ENCODE measurements at regions not wholly inside any gene's neighbourhood (a gene's known extent, or its start where the extent isn't known, plus 50 kb on each side); places are given as distances from the start of the nearest gene placed in this dataset.
"Not testable (repeated sequence)": the region's sequence is repeated elsewhere in the genome, so short reads cannot be mapped to it uniquely, and the experiment has no call there.

- no peak overlapping the region for H3K4me3 ChIP-seq (ENCODE audit: low read depth, low read length)
- no peak for DNase-seq
- H3K27me3 ChIP-seq = no peaks in the 10 kb centered on the region
- H3K9me3 ChIP-seq = no peaks in the 10 kb centered on the region; the same call in 1 of the 2 replicates
- no peaks in the 10 kb centered on the region for H3K36me3 ChIP-seq
- TF ChIP-seq CTCF (IDR thresholded peaks at IDR 0.05; ENCODE audit: low read depth, low read length) = no peak
- no peaks in the 10 kb centered on the region for H3K4me1 ChIP-seq
Measured at GRCh38 chr16:35574454-35575431, 2115.3 kb downstream of the TP53TG3F start.

- DNase-seq = no peak
- H3K4me3 ChIP-seq (ENCODE audit: low read depth, low read length) = no peak overlapping the region
Measured at GRCh38 chr16:35575432-35575821, 2116.0 kb downstream of the TP53TG3F start.

GRCh38 chr16:35585411-35585810, 2126.0 kb downstream of the TP53TG3F start:
- no peak for DNase-seq

More at GRCh38 chr16:35575432-35575821, 2116.0 kb downstream of the TP53TG3F start:
- no peak for TF ChIP-seq CTCF (IDR thresholded peaks at IDR 0.05; ENCODE audit: low read depth, low read length)
- no peaks in the 10 kb centered on the region for H3K27me3 ChIP-seq
- no peaks in the 10 kb centered on the region for H3K4me1 ChIP-seq
- H3K9me3 ChIP-seq = no peaks in the 10 kb centered on the region; the same call in 1 of the 2 replicates
- H3K36me3 ChIP-seq = no peaks in the 10 kb centered on the region

GRCh38 chr16:35590913-35591312, 2131.5 kb downstream of the TP53TG3F start:
- not testable (repeated sequence) for H3K4me1 ChIP-seq; H3K9me3 ChIP-seq; H3K36me3 ChIP-seq; H3K4me3 ChIP-seq (ENCODE audit: low read depth, low read length); H3K27me3 ChIP-seq; DNase-seq
- peak; percentile 37 for TF ChIP-seq CTCF (IDR thresholded peaks at IDR 0.05; ENCODE audit: low read depth, low read length)

More at GRCh38 chr16:35585411-35585810, 2126.0 kb downstream of the TP53TG3F start:
- H3K27me3 ChIP-seq = no peaks in the 10 kb centered on the region
- no peak for TF ChIP-seq CTCF (IDR thresholded peaks at IDR 0.05; ENCODE audit: low read depth, low read length)
- no peaks in the 10 kb centered on the region for H3K36me3 ChIP-seq
- no peaks in the 10 kb centered on the region for H3K9me3 ChIP-seq
- no peak overlapping the region for H3K4me3 ChIP-seq (ENCODE audit: low read depth, low read length)
- no peaks in the 10 kb centered on the region for H3K4me1 ChIP-seq

GRCh38 chr16:35596467-35596866, 2137.1 kb downstream of the TP53TG3F start:
- Histone ChIP-seq H3K4me3 (ENCODE audit: low read depth, low read length) (no peak overlapping the region), H3K4me1 (no peaks in the 10 kb centered on the region), H3K9me3 (no peaks in the 10 kb centered on the region), H3K36me3 (no peaks in the 10 kb centered on the region), H3K27me3 (no peaks in the 10 kb centered on the region)
- DNase-seq = no peak
- no peak for TF ChIP-seq CTCF (IDR thresholded peaks at IDR 0.05; ENCODE audit: low read depth, low read length)
